DND-41 (cell line): ENCODE measurements at regions not wholly inside any gene's neighbourhood (a gene's known extent, or its start where the extent isn't known, plus 50 kb on each side); places are given as distances from the start of the nearest gene placed in this dataset.

ENCODE experiments used
- EZH2 ChIP-seq: IDR thresholded peaks from 3 replicates; pipeline ENCODE4 v1.6.1; 2012; ENCODE audit warnings: borderline replicate concordance, low read depth, mild to moderate bottlenecking, moderate library complexity, low read length, inconsistent platforms; ENCODE audit not compliant: severe bottlenecking
- TF ChIP-seq, protein P1 (sequence below): IDR thresholded peaks from 2 replicates; pipeline ENCODE4 v1.5.1; 2012; ENCODE audit warnings: borderline replicate concordance, low read length, moderate library complexity, mild to moderate bottlenecking; ENCODE audit not compliant: poor library complexity, severe bottlenecking; ENCODE audit errors: extremely low read depth

DNA sequence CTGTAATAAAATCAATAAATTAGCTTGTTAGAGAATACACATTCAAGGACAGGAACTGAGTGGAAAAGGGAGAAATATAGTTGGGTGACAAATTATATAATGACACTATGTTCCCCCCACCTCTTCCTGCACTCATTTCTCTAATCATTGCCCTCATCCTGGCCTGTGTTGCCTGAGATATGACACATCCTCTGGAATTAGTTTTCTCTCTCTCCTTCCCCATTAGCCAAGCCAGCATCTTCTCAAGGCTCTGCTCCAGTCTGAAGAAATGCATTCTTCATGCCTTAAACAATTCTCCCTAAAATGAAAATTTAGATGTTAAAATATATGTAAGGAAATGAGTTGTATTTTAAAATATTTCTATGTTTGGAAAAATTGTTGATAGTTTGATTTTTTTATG, 280.3 kb downstream of the POU4F1 start:
- TF ChIP-seq, protein P1, sequence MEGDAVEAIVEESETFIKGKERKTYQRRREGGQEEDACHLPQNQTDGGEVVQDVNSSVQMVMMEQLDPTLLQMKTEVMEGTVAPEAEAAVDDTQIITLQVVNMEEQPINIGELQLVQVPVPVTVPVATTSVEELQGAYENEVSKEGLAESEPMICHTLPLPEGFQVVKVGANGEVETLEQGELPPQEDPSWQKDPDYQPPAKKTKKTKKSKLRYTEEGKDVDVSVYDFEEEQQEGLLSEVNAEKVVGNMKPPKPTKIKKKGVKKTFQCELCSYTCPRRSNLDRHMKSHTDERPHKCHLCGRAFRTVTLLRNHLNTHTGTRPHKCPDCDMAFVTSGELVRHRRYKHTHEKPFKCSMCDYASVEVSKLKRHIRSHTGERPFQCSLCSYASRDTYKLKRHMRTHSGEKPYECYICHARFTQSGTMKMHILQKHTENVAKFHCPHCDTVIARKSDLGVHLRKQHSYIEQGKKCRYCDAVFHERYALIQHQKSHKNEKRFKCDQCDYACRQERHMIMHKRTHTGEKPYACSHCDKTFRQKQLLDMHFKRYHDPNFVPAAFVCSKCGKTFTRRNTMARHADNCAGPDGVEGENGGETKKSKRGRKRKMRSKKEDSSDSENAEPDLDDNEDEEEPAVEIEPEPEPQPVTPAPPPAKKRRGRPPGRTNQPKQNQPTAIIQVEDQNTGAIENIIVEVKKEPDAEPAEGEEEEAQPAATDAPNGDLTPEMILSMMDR, result no peak
- TF ChIP-seq EZH2, result no peak
